A673 (cell line): ENCODE measurements at regions not wholly inside any gene's neighbourhood (a gene's known extent, or its start where the extent isn't known, plus 50 kb on each side); places are given as distances from the start of the nearest gene placed in this dataset.

ENCODE experiments used
- EZH2 ChIP-seq: fragments of 200-600 bp; sonication (generic); IDR thresholded peaks from 2 replicates; pipeline ENCODE4 v1.6.1; 2017; ENCODE audit warnings: borderline replicate concordance, low read depth, mild to moderate bottlenecking, mixed read lengths, antibody characterized with exemption, low read length; ENCODE audit not compliant: poor library complexity, severe bottlenecking
- TF ChIP-seq, protein P1 (sequence below): fragments of 300-800, 200-600 bp; sonication (generic); conservative IDR thresholded peaks from 2 replicates; pipeline ENCODE4 v1.5.1; 2017; ENCODE audit warnings: low read depth, mild to moderate bottlenecking, antibody characterized with exemption, low read length, moderate library complexity, mixed read lengths

DNA sequence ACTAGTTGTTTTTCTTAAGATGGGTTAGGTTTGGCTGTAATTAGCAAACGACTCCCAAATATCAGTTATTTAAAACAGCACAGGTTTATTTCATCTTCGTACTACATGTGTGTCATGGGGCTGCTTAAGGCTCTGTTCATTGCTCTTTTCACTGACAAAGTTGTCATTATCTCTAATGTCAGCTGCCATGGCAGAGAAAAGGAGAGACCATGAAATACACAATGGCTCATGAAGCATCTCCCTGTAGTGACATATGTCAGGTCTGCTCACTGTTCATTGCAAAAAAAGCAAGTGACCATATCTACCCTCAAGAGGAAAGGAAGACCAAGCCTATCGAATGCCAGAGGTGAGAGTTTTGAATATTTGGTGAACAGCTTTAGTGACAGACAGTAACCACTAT lies 52.2 kb upstream of the PCDH7 start:
- TF ChIP-seq, protein P1, sequence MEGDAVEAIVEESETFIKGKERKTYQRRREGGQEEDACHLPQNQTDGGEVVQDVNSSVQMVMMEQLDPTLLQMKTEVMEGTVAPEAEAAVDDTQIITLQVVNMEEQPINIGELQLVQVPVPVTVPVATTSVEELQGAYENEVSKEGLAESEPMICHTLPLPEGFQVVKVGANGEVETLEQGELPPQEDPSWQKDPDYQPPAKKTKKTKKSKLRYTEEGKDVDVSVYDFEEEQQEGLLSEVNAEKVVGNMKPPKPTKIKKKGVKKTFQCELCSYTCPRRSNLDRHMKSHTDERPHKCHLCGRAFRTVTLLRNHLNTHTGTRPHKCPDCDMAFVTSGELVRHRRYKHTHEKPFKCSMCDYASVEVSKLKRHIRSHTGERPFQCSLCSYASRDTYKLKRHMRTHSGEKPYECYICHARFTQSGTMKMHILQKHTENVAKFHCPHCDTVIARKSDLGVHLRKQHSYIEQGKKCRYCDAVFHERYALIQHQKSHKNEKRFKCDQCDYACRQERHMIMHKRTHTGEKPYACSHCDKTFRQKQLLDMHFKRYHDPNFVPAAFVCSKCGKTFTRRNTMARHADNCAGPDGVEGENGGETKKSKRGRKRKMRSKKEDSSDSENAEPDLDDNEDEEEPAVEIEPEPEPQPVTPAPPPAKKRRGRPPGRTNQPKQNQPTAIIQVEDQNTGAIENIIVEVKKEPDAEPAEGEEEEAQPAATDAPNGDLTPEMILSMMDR: no peak
- no peak for TF ChIP-seq EZH2
